ENCODE measurements at regions not wholly inside any gene's neighbourhood (a gene's known extent, or its start where the extent isn't known, plus 50 kb on each side); places are given as distances from the start of the nearest gene placed in this dataset.

- TF ChIP-seq CTCF (IDR thresholded peaks at IDR 0.05), result no peak
- no peak for TF ChIP-seq POLR2AphosphoS5 (IDR thresholded peaks at IDR 0.05)
- TF ChIP-seq POLR2A (IDR thresholded peaks at IDR 0.05; ENCODE audit: low read depth), result no peak
Observed at GRCh38 chr4:85302193-85302736, 172.7 kb upstream of the ARHGAP24 start.

Measured in esophagus muscularis mucosa (tissue), 3 donors.